ENCODE measurements at regions not wholly inside any gene's neighbourhood (a gene's known extent, or its start where the extent isn't known, plus 50 kb on each side); places are given as distances from the start of the nearest gene placed in this dataset.

DNA sequence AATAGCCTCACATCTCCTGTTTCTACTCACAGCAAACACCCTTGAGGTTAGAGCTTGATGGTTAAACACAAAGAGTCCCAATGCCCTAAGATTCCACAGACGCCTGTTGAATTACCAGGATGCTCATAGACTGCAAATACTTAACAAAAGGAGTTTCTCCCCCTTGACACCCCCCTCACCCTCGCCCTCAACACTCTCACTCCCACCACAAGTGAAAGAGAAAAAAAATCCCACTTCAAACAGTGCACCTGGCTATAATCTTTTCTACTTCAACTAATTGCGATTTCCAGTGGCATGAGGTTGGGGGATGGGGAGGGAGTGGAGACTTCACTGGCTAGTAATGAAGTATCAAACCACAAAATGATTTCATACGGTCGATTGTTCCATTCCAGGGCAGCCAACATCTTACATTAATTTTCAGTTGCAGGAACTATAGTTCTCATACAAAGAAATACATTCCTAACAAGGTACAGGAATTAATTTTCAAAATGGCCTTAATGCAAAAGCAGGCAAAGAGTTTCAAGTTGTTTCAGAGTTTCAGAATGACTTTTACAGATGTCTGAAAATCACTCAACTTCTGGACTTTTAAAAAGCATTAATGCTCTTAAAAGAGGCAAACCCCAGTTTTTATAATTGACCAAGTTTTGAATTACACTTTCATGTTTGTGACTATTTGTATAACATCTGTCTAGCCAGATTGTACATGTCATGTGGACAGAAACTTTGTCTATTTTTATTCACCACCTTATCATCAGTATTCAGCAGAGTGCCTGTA is 390.7 kb downstream of the C12orf75 start:
- DNase-seq = no peak

DNA sequence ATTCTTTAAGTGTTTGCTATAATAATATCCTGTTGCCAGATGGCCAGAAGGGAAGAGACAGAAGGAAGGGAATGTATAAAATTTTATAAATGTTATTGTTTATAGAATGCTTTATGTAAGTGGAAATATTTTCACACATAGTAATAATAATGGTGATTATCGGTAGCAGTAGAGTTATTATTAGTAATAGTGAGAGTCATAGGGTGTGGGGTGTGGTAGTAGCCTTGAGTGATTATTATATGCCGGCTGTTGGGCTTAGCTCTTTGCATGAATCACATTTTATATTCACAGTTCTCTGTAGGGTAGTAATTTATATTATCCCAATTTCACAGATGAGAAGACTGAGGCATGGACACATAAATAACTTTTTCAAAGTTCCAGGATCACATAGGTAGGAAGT is 391.4 kb downstream of the C12orf75 start:
- no peak for DNase-seq

DNA sequence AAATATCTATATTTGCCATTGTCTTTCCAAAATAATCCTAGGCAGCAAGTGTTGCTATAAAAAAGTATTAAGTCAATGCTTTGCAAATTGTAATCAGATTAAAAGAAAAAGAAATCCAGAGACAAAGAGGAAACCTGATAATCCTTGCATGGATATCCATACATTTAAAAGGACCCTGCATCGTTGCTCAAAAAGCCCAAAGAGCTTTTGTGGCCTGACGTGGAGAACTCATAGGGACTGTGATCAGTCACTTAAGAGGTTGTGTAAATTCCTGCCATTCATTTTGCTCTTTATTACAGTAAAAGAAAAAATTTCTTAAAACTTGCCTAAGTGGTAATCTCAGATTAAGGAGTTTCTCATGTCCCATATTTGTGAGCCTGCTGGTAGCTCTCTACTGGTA is 392.6 kb downstream of the C12orf75 start:
- no peak for DNase-seq

DNA sequence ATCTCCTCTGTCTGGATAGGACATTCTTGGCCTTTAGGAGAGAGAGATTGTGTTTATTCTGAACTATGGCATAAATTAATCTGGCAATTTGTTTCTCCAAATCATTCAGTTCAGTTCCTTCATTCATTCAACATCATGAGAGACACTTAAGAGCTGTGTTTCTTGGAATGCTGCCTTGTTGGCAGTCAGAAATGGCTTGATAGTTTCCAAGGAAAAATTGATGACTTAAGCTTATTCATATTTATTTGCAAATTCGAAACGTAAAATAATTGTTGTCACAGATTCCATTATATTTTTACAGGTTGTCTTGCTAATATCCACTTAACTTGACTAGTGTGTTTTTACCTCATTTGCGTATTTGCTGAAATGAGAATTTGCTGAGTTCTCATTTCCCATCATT is 393.0 kb downstream of the C12orf75 start:
- DNase-seq = no peak

DNA sequence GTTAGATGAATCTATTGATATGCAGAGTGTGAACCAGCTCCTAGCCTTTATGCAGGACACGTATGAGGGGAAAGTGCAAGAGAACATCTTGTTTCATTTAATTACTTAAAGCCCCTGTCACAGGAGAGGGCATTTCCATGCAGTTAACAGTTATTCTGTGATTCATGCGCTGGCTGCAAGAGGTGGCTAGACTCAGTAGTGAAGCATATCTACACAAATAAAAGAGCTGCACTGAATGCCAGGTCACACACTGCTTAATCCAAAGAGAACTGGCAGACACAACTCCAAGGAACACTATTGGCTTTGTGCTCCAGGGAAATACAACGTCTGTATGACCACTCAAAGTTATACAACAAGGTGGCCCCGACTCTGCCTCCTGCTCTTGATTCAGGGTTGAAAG is 394.1 kb downstream of the C12orf75 start:
- no peak for DNase-seq

DNA sequence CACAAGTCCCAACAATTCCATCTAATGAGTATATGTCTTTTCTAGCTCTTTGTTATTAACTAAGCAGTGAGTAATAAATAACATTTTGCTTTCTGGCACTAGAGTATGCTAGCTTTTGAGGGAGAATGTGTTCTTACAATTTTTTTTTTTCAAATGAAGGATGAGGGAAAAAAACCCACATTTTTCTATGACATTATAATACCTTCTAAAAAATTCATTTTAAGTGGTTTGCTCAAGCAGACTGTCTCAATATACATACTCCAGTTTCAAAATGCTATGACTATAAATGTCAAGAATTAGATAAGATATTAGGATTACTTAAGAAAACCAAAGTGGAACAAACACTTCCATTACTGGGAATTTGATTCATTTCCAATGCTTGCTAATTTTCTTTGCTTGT is 394.6 kb downstream of the C12orf75 start:
- no peak for DNase-seq

GRCh38 chr12:105729181-105729771 is 398.8 kb downstream of the C12orf75 start:
- DNase-seq = no peak

DNA sequence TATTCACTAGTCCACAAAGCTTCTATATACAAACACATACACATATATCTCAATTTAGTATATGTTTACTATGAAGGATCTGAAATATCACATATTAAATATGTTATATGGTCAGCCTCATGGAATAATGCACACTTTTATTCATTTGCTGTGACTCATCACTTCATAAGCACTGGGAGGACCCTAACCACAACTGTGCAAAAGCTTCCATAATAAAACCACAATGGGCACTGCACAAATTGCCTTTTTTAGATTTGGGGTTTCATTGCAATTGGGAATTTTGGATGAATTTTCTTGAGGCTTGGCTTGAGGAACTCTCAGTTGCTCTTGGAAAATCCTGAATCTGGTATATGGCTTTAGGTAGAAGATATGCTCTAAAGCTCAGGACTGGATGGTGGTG is 399.4 kb downstream of the C12orf75 start:
- no peak for DNase-seq

DNA sequence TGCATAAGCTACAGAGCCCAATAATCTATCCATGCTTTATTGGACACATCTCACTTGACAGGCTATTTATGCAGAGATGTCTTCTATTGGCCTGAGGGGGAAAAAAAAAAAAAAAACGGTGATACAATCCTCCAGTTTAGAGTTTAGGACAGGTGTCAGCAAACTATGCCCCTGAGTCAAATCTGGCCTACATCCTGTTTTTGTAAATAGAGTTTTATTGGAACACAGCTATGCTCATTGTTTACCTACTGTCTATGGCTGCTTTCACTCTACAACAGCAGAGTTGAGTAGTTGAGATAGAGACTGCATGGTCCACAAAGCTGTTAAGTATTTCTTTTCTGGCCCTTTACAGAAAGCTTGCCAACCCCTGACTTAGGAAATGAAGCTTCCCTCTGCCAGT is 403.1 kb downstream of the C12orf75 start:
- no peak for DNase-seq

GRCh38 chr12:105736498-105736897 is 402.3 kb downstream of the NUAK1 start:
- DNase-seq = no peak

GRCh38 chr12:105738051-105738450 is 400.7 kb downstream of the NUAK1 start:
- DNase-seq = peak; percentile 55

DNA sequence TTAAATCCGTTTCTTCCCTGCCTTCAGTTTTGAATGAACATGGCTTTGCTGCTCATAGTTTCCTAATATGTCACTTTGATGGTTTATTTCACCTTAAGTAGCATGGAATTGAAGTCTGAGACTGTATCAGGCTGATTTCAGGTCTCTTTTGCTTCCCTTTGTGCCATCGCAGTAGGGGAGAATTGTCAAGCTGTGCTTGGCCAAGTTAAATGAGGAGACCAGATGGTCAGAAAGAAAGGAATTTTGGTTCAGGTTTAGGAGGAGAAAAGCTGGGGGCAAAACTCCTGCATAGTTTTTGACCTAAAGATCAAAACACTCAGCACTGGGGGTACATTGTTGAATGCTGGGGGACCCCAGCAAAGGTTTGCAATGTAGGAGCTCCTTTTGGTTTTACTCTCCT is 398.4 kb downstream of the NUAK1 start:
- no peak for DNase-seq

DNA sequence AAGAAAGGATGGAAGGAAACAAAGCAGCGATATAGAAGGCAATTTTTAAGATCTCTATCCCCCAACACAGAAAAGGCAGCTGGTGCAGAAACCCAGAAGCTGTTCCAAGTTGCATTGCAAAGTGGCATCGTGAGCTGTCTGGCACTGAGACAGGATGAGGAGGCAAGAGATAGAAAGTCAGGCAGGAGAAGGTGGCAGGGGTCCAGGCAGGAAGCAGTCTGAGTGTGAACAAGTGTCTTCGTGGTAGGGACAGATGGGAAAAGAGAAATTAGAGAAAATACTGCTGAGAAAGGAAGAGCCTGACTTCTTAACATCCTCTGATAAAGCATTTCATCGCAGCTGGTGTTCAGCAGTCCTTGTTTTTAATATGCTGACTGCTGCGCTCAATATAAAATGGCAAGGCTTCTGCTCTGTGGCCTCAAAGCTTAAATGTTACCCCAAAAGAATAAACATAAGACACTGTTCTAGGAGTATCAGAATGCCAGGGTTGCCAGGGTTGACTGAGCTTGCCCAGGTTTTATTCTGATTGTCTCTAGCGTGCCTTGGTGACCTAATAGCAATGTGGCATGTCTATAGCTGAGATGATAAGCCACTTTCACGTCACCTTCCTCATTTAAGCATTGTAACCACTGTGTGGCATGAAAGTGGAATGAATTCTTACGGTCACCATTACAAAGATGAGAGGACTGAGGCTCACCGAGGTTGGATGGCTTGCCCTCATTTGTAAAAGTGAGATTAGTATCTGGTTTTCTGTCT is 397.6 kb downstream of the NUAK1 start:
- DNase-seq = peak; percentile 64

DNA sequence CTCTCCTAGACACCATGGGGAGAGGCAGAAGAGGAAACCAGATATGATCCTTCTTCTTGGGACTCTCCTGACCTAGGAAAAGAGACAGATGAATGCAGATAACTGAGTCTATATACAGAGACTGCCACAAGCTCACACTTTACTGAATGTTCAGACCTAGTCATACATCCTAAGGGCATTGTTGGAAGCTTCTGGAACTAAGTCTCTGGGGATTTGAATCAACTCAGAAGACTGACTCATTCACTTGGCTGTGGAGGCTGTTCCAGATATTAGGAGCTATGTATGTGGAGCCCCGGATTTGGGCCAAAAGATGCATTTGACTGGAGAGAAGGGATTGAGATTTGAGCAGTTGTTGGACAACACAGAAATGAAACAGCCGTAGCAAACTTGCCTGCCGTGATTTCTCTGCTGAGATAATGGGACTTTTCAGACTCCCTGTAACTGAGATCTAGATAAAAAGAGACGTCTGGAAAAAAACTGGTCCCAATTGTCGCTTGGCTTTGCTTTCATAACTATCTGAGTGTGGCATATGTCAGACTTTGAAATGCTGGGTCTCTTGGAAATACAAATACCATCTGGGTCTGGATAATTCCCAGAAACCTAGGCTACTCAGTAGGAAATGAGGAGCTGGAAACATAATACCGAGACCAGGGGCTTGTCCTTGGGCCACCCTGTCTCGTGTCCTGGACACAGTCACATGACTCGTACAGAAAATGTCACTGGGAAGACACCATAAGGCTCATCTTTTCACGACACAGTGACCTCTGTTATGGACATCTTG is 396.8 kb downstream of the NUAK1 start:
- DNase-seq = peak; percentile 86

DNA sequence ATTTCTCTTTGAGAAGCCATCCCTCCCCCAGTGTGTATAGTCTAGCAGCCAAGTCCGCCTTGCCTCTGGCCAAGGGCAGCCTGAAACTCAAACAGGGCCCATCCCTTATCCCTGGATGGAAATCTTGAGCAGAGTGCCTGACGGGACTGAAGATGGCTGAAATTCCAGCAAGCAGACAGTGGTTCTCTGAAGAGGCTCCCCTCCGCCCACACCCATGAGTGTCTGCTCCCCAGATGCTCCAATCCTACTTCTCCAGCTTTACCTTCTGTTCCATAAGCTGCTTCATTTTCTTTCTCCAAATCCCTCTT is 396.2 kb downstream of the NUAK1 start:
- no peak for DNase-seq

DNA sequence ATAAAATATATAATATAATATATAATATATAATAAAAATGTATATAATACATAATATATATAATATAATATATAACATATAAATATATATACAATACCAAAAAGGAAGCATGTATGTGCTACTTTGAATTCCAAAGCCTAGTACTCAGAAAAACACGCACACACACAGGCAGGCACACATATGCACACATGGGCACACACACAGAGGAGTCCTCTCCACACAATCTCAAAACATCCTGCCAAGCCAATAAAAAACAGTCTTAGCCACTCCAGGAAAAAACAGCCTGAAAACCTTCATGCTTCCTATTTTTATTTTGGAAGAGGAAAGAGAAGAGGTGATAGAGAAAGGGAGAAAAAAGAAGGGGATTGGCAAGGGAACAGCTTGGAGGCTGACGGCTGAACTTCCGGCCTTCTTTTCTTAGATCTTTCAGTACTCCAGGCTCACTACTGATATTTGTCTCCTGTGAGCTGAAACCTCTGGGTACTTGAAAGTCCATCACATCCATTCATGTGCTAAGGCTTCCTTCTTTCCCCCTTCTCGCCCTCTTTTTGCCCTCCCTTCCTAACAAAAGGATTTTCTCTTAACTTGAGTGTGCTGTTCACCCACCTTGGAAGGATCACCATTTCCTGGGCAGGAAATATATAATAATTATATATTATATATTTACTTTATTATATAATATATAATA is 394.2 kb downstream of the NUAK1 start:
- no peak for DNase-seq

GRCh38 chr12:105745811-105746210 is 392.9 kb downstream of the NUAK1 start:
- DNase-seq = no peak

GRCh38 chr12:105748806-105749600 is 389.8 kb downstream of the NUAK1 start:
- peak; percentile 31 for DNase-seq

- DNase-seq = no peak
Observed at GRCh38 chr12:105750096-105750495, 388.7 kb downstream of the NUAK1 start.

GRCh38 chr12:105754313-105754712 is 384.4 kb downstream of the NUAK1 start:
- no peak for DNase-seq

- no peak for DNase-seq
Observed at GRCh38 chr12:105756961-105757360, 381.8 kb downstream of the NUAK1 start.

- no peak for DNase-seq
Observed at GRCh38 chr12:105759149-105759548, 379.6 kb downstream of the NUAK1 start.
